Panc1 (cell line): ENCODE measurements at regions not wholly inside any gene's neighbourhood (a gene's known extent, or its start where the extent isn't known, plus 50 kb on each side); places are given as distances from the start of the nearest gene placed in this dataset.

Experiments
- TF ChIP-seq, protein P1 (sequence below), 2 experiments: IDR thresholded peaks; 2 replicates each; pipeline ENCODE4 v1.6.1; 2011 to 2012; ENCODE audit warnings: low read depth in 2 of 2, control low read depth in 1 of 2, low read length in 1 of 2, mild to moderate bottlenecking in 1 of 2, moderate library complexity in 1 of 2; ENCODE audit not compliant: insufficient read depth in 1 of 2
- TF ChIP-seq, protein P2 (sequence below): fragments of 450-650 bp; IDR thresholded peaks from 2 replicates; pipeline ENCODE4 v1.5.1; 2017; ENCODE audit warnings: mild to moderate bottlenecking

GRCh38 chr7:131934452-131934851, 378.0 kb upstream of the PODXL start:
- TF ChIP-seq, protein P1, sequence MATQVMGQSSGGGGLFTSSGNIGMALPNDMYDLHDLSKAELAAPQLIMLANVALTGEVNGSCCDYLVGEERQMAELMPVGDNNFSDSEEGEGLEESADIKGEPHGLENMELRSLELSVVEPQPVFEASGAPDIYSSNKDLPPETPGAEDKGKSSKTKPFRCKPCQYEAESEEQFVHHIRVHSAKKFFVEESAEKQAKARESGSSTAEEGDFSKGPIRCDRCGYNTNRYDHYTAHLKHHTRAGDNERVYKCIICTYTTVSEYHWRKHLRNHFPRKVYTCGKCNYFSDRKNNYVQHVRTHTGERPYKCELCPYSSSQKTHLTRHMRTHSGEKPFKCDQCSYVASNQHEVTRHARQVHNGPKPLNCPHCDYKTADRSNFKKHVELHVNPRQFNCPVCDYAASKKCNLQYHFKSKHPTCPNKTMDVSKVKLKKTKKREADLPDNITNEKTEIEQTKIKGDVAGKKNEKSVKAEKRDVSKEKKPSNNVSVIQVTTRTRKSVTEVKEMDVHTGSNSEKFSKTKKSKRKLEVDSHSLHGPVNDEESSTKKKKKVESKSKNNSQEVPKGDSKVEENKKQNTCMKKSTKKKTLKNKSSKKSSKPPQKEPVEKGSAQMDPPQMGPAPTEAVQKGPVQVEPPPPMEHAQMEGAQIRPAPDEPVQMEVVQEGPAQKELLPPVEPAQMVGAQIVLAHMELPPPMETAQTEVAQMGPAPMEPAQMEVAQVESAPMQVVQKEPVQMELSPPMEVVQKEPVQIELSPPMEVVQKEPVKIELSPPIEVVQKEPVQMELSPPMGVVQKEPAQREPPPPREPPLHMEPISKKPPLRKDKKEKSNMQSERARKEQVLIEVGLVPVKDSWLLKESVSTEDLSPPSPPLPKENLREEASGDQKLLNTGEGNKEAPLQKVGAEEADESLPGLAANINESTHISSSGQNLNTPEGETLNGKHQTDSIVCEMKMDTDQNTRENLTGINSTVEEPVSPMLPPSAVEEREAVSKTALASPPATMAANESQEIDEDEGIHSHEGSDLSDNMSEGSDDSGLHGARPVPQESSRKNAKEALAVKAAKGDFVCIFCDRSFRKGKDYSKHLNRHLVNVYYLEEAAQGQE (IDR thresholded peaks at IDR 0.05; ENCODE audit: insufficient read depth in 1 of 2, low read depth in 2 of 2, low read length in 1 of 2) = no peak
- TF ChIP-seq, protein P2, sequence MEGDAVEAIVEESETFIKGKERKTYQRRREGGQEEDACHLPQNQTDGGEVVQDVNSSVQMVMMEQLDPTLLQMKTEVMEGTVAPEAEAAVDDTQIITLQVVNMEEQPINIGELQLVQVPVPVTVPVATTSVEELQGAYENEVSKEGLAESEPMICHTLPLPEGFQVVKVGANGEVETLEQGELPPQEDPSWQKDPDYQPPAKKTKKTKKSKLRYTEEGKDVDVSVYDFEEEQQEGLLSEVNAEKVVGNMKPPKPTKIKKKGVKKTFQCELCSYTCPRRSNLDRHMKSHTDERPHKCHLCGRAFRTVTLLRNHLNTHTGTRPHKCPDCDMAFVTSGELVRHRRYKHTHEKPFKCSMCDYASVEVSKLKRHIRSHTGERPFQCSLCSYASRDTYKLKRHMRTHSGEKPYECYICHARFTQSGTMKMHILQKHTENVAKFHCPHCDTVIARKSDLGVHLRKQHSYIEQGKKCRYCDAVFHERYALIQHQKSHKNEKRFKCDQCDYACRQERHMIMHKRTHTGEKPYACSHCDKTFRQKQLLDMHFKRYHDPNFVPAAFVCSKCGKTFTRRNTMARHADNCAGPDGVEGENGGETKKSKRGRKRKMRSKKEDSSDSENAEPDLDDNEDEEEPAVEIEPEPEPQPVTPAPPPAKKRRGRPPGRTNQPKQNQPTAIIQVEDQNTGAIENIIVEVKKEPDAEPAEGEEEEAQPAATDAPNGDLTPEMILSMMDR = no peak
